Hindlimb muscle (tissue), 1 donor: ENCODE measurements at regions not wholly inside any gene's neighbourhood (a gene's known extent, or its start where the extent isn't known, plus 50 kb on each side); places are given as distances from the start of the nearest gene placed in this dataset.

Source experiments
- DNase-seq: peaks from one replicate; pipeline ENCODE4 v3.0.0-alpha.2; 2013

DNA sequence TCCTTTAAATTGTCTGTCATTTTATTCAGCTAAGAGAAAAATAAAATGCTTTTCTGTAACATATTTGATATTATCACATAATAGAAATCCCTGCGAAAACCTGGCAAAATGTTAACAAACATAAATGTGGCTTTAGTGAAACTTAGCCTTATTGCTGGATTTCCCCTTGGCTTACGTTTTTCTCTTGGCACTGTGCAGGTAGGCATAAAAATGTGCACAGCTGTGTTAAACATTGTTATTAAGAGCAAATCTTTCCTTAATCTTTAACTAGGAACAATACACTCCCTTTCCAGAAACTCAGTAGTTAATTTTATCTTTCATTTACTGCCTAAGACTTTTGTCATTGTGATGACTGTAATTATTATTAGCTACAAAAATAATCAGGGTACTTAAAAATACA lies 202.4 kb upstream of the GNPDA2 start:
- peak; percentile 24 for DNase-seq

DNA sequence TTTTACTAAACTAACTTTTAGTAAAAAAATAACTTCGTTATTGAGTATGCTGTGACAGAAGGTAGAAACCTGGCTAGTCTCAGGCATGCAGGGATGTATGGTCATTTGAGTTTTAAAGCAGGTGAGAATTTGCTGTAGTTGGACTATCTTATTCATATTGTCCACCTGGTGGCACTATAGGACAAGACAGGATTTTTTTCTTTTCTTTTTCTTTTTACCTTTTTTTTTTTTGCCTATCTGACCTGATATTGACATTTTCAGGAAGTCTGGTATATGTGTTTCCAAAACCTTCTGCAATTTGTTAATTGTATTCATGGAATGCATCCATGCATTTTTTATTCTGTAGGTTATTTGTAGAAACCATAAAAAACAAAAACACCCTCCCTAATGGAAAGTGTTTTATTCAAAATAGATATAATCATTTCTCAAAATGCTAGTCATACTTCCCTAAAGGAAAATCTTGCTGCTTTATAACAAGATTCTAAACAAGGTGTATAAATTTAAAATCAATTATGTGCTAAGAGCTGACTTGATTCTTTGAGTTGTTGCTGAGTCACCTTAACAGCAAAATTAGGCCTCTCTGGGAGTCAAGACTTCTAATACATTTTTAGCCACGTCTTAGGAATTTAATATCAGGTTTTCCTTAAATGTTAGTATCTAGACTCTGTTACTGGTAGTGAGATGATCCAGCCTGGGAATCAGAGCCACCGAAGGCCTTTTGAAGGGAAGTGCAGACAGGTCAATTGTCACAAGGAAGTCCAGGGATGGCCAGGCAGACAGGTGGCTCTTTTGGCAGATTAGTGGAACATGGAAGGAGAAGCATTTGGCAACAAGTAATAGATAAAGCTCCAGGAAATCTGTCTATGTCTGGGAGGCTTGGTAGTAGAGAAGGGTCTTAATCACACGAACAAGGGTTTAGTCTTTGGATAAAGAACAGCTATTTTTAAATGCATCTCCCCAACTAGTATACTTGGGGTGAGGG lies 201.3 kb upstream of the GNPDA2 start:
- DNase-seq = peak; percentile 23

DNA sequence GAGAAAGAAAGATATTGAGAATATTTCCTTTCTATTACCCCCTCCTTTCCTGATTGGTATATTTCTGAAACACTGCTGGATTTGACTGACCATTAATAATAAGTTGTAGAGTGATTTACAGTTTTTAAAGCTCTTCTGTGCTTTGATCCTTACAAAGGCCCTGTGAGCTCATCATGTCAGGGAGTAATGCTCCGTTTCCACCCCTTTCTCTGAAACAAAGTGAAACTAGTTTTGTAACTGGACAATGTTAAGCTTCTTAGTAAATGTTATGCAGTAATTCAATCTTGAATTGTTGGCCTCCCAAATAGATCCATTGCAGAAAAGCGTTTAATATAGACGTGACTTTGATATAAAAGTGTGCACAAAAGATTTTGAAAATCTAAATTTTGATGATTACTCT lies 190.1 kb upstream of the GNPDA2 start:
- no peak for DNase-seq

GRCh38 chr4:44914748-44915147 lies 188.4 kb upstream of the GNPDA2 start:
- no peak for DNase-seq

DNA sequence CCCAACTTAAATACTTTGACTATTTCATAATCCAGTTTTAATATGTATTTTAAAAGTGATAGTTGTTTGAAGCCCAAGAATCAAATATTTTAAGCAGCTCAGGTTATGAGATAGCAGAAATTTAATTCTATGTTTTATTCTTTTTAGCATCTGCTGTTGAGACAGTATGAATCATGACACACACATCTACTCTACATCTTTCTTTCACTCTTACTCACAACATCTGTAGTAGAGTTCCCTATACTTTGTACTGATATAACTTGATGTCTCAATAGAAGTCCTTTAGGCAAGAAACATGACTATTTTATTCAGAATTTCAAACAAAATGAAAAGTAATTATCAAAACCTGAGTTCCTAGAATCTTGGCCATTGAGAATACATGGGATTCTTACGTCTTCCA lies 187.9 kb upstream of the GNPDA2 start:
- DNase-seq = no peak

GRCh38 chr4:44912980-44913379 lies 186.6 kb upstream of the GNPDA2 start:
- DNase-seq = no peak

- no peak for DNase-seq
Measured at GRCh38 chr4:44908565-44908964, 182.2 kb upstream of the GNPDA2 start.

DNA sequence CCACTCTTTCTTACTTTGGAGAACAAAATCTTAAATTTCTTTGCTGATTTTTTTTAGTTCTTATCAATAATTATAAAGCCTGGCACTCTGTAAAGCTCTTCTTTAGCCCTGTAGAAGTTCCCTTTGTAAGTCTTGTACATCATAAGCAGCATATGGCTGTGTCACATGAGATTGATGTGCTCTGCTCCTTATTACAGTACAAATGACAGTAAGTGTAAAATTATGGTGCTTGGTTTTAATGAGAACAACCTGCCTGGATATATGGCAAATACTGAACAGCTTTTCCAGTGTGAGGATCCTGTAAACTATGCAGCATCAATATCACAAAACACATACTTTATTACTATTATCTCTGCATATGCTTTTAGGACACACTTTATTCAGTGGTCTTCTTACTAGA lies 145.9 kb upstream of the GNPDA2 start:
- no peak for DNase-seq

GRCh38 chr4:44871133-44871532 lies 144.8 kb upstream of the GNPDA2 start:
- DNase-seq = no peak

DNA sequence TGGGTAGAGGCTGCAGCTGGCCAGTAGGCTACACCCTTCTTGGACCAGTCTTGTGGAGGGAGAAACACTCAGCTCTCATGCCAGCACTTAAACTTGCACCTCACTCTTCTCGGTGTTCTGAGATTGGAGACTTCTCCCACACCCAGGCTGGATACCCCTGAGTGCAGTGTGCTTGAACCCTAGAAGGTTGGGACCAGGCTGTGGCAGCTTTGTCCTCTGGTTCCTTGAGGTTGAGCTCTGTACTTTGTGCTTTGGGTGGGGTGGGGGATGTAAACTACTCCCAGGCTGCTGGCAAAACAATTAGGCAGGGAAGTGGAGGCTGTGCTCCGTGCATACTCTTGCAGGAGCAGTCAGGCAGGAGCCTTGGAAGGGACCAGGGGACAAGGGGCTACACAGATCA lies 143.6 kb upstream of the GNPDA2 start:
- no peak for DNase-seq

DNA sequence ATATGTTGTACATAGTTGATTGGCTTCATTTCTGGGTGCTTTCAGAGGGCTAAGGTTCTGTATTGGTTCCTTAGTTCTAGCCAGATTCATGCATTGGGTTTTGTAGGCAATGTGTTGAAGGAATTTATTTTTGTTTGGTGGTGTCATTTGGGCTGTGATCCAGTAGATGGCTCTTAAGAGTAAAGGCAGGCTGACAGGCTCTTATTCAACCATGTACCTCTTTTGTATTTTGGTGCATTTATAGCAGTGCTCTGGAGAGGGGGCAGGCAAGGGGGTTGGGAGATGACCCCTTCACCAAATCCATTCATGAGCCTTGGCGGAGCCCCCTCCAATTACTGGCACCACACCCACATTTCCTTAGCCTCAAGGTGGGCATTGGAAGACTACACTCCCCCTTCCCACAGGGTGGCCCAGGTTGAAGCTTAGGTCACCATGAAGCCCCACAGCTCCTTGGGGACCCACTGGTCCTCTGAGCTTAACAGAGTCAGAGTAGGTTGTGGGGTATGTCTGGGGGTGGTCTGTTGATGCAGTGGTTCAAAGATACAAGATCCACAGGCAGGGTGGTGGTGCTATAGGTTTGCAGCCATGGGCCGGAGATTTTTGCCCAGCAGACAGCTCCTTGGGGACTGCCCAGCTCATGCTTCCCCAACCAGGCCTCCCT lies 143.0 kb upstream of the GNPDA2 start:
- no peak for DNase-seq

GRCh38 chr4:44861756-44862155 lies 135.4 kb upstream of the GNPDA2 start:
- no peak for DNase-seq

GRCh38 chr4:44859477-44859876 lies 133.1 kb upstream of the GNPDA2 start:
- DNase-seq = no peak

GRCh38 chr4:44848466-44848865 lies 122.1 kb upstream of the GNPDA2 start:
- no peak for DNase-seq

GRCh38 chr4:44845993-44846392 lies 119.6 kb upstream of the GNPDA2 start:
- no peak for DNase-seq

DNA sequence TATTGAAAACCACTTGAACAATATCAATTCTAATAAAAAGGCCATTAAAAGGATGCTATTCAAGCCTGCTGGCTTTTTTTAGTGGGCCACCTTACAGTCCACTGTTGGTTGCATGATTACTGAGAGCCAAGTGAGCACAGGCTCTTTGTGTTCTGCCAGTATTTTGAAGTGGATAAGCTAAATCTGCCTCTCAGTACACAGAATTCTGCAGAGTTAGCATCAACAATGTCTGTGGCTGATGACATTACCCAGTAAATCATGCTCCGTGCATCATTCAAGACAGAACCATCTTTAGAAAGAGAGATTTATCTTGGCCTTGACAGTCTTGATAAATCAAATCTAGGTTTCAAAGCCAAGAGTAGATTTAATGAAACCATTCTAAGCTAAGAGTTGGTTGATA lies 119.0 kb upstream of the GNPDA2 start:
- DNase-seq = no peak

DNA sequence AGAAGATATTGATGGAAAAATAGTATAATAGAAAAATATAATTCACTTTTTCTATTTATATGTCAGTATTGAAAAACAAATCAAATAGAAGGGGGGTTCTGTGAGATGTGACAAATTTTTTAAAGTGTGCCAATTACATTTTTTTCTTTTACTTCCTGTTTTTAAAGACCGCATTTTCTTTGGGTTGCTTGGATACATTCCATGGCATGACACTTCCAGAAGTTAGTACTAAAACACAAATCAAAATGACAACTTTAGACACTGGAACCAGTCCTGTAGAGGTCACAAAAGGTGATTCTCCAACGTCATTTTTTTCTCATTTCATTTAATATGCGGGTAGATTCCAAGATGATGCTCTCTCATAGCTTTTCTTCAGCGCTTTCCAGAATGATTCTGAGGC lies 116.2 kb upstream of the GNPDA2 start:
- no peak for DNase-seq

- DNase-seq = no peak
Measured at GRCh38 chr4:44817930-44818329, 91.6 kb upstream of the GNPDA2 start.

DNA sequence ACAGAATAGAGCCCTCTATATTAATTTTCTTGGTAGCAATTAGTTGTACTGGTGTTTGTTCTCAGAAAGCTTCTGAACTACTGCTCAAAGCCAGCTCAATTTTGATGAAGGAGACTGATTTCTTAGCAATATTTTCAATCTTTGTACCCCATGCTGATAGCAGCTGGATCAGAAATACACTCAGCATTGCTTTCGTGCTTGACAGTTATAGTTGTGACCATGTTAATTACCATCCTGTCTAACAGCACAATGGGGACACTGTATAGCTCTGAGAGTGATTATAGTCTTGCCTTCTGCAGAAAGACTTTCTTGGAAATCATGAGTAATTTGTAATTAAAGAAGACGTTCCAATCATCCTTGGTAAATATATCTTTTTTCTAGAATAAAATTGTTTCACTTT lies 79.7 kb upstream of the GNPDA2 start:
- no peak for DNase-seq

DNA sequence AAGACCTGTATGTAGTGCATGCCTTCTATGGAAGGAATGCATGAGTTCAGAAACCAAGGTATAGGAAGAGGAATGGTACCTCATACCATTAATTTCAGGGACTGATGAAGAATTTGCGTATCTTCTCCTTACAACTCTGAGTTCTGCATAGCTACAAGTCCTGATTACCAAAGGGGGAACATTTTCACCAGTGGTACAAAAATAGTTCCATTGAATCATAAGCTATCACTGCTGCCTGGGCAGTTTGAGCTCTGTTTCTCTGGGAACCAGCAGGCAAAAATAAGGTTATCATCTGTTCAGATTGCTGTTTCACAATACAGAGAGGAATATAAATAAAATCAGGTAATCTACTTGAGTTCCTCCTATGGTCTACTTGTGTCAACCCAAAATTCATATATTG lies 77.9 kb upstream of the GNPDA2 start:
- DNase-seq = no peak

DNA sequence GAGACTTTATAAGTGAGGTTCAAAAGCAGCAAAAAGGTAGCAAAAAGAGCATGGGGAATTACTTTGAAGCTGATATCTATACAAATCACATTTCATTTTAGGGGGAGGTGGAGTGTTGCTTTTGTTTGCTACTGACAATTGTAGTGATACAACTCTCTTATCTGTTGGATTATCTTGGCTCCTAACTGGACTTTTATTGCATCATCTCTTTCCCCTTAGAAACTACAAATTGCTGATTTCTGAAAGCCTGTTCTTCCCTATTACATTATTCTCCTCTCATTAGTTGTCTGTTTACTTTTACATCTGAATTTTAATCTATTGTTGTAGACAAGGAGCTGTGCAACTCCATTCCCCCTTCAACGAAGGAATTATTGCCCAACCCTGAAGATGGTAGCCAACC lies 75.0 kb upstream of the GNPDA2 start:
- no peak for DNase-seq

- DNase-seq = no peak
Measured at GRCh38 chr4:44791831-44792230, 65.5 kb upstream of the GNPDA2 start.

DNA sequence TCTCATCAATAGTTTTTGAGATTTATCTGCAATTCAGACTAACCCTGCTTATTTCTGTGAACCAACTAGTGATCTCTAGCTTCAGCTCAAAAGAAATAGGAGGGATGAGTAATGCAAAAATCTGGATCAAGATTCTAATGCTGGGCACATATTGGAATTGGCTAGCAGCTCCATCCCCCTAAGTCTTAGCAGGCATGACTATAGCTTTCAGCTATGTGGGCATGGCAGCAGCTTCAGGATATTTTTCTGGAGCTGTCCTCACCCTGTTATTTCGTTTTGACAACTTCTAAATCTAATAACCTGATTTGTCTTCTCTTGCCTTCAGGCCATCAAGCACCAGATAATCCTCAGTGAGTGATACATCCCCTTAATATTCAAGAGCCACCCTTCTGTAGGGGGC lies 50.8 kb upstream of the GNPDA2 start:
- DNase-seq = no peak
